Embryonic facial prominence (tissue), 1 donor: ENCODE measurements at regions not wholly inside any gene's neighbourhood (a gene's known extent, or its start where the extent isn't known, plus 50 kb on each side); places are given as distances from the start of the nearest gene placed in this dataset.

ENCODE experiments used
- DNase-seq: peaks from one replicate; pipeline ENCODE4 v3.0.0-alpha.2; 2016; ENCODE audit errors: extremely low spot score

DNA sequence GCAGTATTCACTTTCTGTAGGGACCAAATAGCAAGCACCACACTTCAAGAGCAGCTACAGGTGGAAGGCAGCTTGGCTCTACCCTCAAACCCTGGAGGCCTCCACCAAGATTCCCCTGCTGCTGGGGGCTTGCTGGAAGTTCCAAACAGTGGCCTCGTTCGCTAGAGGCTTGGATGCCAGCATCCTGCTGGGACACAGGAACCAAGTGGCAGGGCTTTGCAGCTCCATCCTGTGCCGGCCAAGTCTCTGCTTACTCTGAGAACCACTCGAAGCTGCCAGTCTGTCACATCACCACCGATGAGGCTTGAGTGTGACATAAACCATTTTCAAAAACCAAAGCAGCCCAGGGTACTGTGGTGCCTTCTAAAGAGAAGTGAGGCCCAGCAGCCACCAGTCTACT is 69.2 kb upstream of the UNC5B start:
- no peak for DNase-seq

DNA sequence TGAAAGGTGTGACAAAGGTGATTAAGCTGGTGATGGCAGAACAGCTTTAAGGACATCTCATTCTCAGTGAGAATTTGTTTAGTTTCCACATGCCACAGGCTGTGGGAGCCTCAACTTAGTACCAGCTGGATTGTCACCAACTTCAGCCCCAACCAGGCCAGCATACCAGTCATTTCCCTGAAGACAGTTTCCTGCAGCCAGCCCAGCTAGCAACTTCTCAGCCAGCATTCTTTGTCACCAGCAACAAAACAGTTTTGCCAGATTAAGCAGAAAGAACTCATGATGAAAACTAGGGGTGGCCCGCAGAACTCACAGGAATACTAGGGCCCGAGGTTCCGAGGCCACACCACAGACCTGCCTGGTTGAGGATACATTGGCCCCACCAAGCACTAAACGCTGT is 68.8 kb upstream of the UNC5B start:
- no peak for DNase-seq

DNA sequence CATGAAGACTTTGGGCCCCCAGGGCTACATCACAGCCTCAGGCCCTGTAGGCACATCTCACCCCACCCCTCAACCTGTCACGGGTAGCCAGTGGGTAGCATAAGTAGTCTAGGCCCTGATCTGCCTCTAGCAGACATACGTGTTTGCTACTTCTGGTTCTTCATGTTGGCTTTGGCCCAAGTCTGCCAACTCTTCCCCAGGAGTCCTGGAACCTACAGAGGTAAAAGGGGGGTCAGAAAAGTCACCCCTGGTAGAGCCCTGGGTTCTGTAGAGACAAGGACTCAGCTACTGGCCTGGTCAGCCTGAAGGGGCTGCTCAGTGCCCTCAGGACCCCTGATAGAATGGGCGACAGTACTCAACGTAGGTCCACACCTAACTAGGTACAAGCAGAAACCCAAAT is 67.5 kb upstream of the UNC5B start:
- no peak for DNase-seq

- DNase-seq = no peak
Measured at GRCh38 chr10:71145352-71145945, 66.9 kb upstream of the UNC5B start.

GRCh38 chr10:71150796-71151195 is 61.6 kb upstream of the UNC5B start:
- DNase-seq = no peak

GRCh38 chr10:71152043-71152442 is 60.3 kb upstream of the UNC5B start:
- no peak for DNase-seq

DNA sequence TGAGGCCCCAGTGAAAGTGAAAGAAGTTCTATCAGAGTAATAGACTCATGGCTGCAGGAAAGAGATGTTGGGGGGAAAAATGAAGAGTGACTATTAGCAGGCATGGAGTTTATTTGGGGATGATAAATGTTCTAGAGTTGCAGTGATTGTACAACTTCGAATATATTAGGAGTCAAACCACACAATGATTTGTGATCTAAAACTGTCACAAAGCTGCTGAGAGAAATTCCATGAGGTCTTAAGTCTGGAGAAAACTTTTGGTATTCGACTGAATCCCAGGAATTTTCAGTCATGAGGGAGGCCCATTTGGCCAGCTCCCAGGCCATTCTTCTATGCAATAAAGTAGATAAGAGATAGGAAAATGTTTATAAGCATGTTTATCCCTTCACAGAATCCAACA is 55.9 kb upstream of the UNC5B start:
- no peak for DNase-seq

DNA sequence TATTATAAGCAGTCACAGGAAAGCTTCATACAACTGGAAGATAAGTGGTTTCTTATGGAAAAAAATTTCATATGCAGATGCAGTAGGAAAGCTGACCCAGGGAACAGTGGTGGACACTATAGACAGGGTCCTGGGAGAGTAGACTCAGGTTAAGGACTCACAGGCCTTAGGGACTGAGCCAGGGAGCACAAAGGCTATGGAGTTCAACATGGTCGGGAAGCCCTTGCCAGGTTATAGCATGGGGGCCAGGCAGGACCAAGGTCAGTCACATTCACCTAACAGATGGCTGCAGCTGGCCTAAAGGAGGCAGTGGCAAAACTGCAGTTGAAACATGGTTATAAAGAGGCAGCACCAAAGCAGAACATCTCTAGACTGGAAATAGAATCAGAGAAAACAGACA is 54.9 kb upstream of the UNC5B start:
- no peak for DNase-seq

DNA sequence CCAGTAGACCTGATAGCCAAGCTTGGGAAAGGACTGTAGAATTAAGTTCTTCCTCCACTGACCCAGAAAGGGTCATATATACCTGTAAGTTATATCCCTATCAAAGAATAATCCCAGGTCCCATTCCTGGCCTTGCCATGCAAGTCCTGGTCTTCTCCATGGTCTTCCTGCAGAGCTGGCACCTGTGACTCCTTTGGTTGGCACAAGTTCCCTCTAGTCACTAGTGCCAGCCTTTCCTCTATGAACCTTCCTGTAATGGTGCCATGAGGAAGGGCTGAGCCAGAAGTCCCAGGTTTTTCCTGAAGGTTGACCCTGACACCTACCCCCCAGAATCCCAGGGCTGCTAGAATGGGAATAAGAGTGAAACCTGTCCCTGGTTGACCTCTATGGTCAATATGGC is 54.1 kb upstream of the UNC5B start:
- no peak for DNase-seq

GRCh38 chr10:71158902-71159301 is 53.5 kb upstream of the UNC5B start:
- DNase-seq = no peak

GRCh38 chr10:71159892-71160291 is 52.5 kb upstream of the UNC5B start:
- no peak for DNase-seq

DNA sequence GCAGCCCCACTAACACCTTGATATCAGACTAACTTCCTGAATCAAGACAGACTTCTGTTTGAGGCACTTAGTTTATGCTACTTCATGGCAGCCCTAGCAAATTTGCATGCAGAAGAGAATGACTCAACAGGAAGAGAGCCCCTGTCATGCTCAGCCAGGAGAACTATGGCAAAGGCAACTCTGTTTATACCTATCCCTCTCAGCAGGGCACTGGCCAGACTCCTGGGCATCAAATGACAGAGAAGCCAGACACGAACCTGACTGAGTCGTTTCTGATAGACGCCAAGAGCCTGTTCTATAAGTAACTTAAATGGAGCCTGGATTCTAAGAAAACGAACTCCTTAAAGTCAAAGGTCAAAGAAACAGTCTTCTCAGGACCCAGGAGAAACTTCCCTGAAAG is 50.9 kb upstream of the UNC5B start:
- no peak for DNase-seq
